Vagina (tissue), 2 donors: ENCODE measurements at regions not wholly inside any gene's neighbourhood (a gene's known extent, or its start where the extent isn't known, plus 50 kb on each side); places are given as distances from the start of the nearest gene placed in this dataset.

Experiments
- DNase-seq, 2 donors: peaks; one replicate each; pipeline ENCODE4 v3.0.0-alpha.2; 2017; ENCODE audit errors: extremely low spot score in 2 of 2
- H3K27ac ChIP-seq: fragments of 200-600 bp; sonication (generic); one replicate; pipeline ENCODE4 v1.5.1; 2019
- H3K27me3 ChIP-seq: fragments of 200-600 bp; sonication (generic); one replicate; pipeline ENCODE4 v1.5.1; 2019
- H3K36me3 ChIP-seq, 2 donors: fragments of 200-600 bp; sonication (generic); one replicate each; pipeline ENCODE4 v1.5.1; 2017 to 2019
- H3K4me1 ChIP-seq: fragments of 200-600 bp; sonication (generic); one replicate; pipeline ENCODE4 v1.5.1; 2019
- H3K4me3 ChIP-seq, 2 donors: fragments of 200-600 bp; sonication (generic); 1 replicate in 1 of 2; 2 replicates in 1 of 2; pipeline ENCODE4 v1.5.1; 2016 to 2019
- H3K9me3 ChIP-seq: fragments of 200-600 bp; sonication (generic); one replicate; pipeline ENCODE4 v1.5.1; 2019
- CTCF ChIP-seq, 3 experiments: fragments of 450-650 bp in 2 of 3; fragments of 200-600 bp in 1 of 3; sonication (generic) in 1 of 3; IDR thresholded peaks; one replicate each; pipeline ENCODE4 v1.5.1; 2017 to 2019; ENCODE audit warnings: antibody characterized with exemption in 3 of 3, mild to moderate bottlenecking in 2 of 3, moderate library complexity in 2 of 3
- POLR2A ChIP-seq, 2 donors: fragments of 450-650 bp; IDR thresholded peaks; one replicate each; pipeline ENCODE4 v1.6.1; 2017; ENCODE audit warnings: antibody characterized with exemption in 2 of 2, mild to moderate bottlenecking in 2 of 2, moderate library complexity in 2 of 2
- POLR2AphosphoS5 ChIP-seq, 2 donors: sonication (generic); formaldehyde crosslinking; IDR thresholded peaks; one replicate each; pipeline ENCODE4 v1.9.0; 2017; ENCODE audit warnings: antibody characterized with exemption in 2 of 2, mild to moderate bottlenecking in 2 of 2, low read depth in 1 of 2; ENCODE audit not compliant: insufficient read depth in 1 of 2
- intact Hi-C: fragments of 100-400 bp; cut with DNase I; formaldehyde crosslinking; loops from one replicate; pipeline ENCODE4 v1.15.1; 2023

GRCh38 chr6:140175486-140175885 lies 801.0 kb upstream of the CITED2 start:
- no peak for TF ChIP-seq POLR2A (IDR thresholded peaks at IDR 0.05)
- TF ChIP-seq CTCF (IDR thresholded peaks at IDR 0.05), result no peak
- no peak for TF ChIP-seq POLR2AphosphoS5 (IDR thresholded peaks at IDR 0.05; ENCODE audit: insufficient read depth in 1 of 2, low read depth in 1 of 2)
- H3K4me3 ChIP-seq, result no peak overlapping the region
- H3K27ac ChIP-seq, result no peak overlapping the region
- no peaks in the 10 kb centered on the region for H3K9me3 ChIP-seq
- no peak for DNase-seq
- intact Hi-C loops, result no loop called here
- H3K36me3 ChIP-seq, result no peaks in the 10 kb centered on the region
- H3K4me1 ChIP-seq, result no peaks in the 10 kb centered on the region
- no peaks in the 10 kb centered on the region for H3K27me3 ChIP-seq

GRCh38 chr6:140174524-140174923 lies 800.1 kb upstream of the CITED2 start:
- no peak overlapping the region for H3K27ac ChIP-seq
- H3K27me3 ChIP-seq, result no peaks in the 10 kb centered on the region
- no peaks in the 10 kb centered on the region for H3K4me1 ChIP-seq
- no peaks in the 10 kb centered on the region for H3K9me3 ChIP-seq
- H3K36me3 ChIP-seq, result no peaks in the 10 kb centered on the region
- intact Hi-C loops, result no loop called here
- H3K4me3 ChIP-seq, result no peak overlapping the region
- no peak for TF ChIP-seq CTCF (IDR thresholded peaks at IDR 0.05)
- TF ChIP-seq POLR2AphosphoS5 (IDR thresholded peaks at IDR 0.05; ENCODE audit: insufficient read depth in 1 of 2, low read depth in 1 of 2), result no peak
- TF ChIP-seq POLR2A (IDR thresholded peaks at IDR 0.05), result no peak
- DNase-seq, result no peak

GRCh38 chr6:140168365-140168764 lies 793.9 kb upstream of the CITED2 start:
- Histone ChIP-seq H3K27ac (no peak overlapping the region), H3K36me3 (no peaks in the 10 kb centered on the region), H3K4me1 (no peaks in the 10 kb centered on the region), H3K9me3 (no peaks in the 10 kb centered on the region), H3K27me3 (no peaks in the 10 kb centered on the region), H3K4me3 (no peak overlapping the region)
- no peak for DNase-seq
- no peak for TF ChIP-seq POLR2AphosphoS5 (IDR thresholded peaks at IDR 0.05; ENCODE audit: insufficient read depth in 1 of 2, low read depth in 1 of 2)
- no peak for TF ChIP-seq POLR2A (IDR thresholded peaks at IDR 0.05)
- no peak for TF ChIP-seq CTCF (IDR thresholded peaks at IDR 0.05)
- intact Hi-C loops, result no loop called here

- no peak for DNase-seq
- no peaks in the 10 kb centered on the region for H3K36me3 ChIP-seq
- no peaks in the 10 kb centered on the region for H3K4me1 ChIP-seq
- no peaks in the 10 kb centered on the region for H3K27me3 ChIP-seq
- intact Hi-C loops, result no loop called here
- no peak overlapping the region for H3K4me3 ChIP-seq
- no peaks in the 10 kb centered on the region for H3K9me3 ChIP-seq
- no peak overlapping the region for H3K27ac ChIP-seq
- no peak for TF ChIP-seq CTCF (IDR thresholded peaks at IDR 0.05)
- no peak for TF ChIP-seq POLR2A (IDR thresholded peaks at IDR 0.05)
- no peak for TF ChIP-seq POLR2AphosphoS5 (IDR thresholded peaks at IDR 0.05; ENCODE audit: insufficient read depth in 1 of 2, low read depth in 1 of 2)
Observed at GRCh38 chr6:140160909-140161308, 786.5 kb upstream of the CITED2 start.

GRCh38 chr6:140160494-140160893 lies 786.0 kb upstream of the CITED2 start:
- Histone ChIP-seq H3K4me1 (no peaks in the 10 kb centered on the region), H3K27ac (no peak overlapping the region), H3K9me3 (no peaks in the 10 kb centered on the region), H3K4me3 (no peak overlapping the region), H3K27me3 (no peaks in the 10 kb centered on the region), H3K36me3 (no peaks in the 10 kb centered on the region)
- TF ChIP-seq CTCF (IDR thresholded peaks at IDR 0.05) (no peak), POLR2A (IDR thresholded peaks at IDR 0.05) (no peak), POLR2AphosphoS5 (IDR thresholded peaks at IDR 0.05; ENCODE audit: insufficient read depth in 1 of 2, low read depth in 1 of 2) (no peak)
- DNase-seq, result no peak
- intact Hi-C loops, result no loop called here
